ENCODE measurements at regions not wholly inside any gene's neighbourhood (a gene's known extent, or its start where the extent isn't known, plus 50 kb on each side); places are given as distances from the start of the nearest gene placed in this dataset.

GRCh38 chr11:86749821-86750401 lies 50.4 kb upstream of the PRSS23 start:
- peak; percentile 34 for ATAC-seq
- Mint-ChIP-seq H3K27me3 (no peaks in the 10 kb centered on the region), H3K27ac (no peak overlapping the region), H3K4me3 (no peak overlapping the region), H3K36me3 (no peaks in the 10 kb centered on the region), H3K4me1 (no peaks in the 10 kb centered on the region), H3K9me3 (no peaks in the 10 kb centered on the region)

GRCh38 chr11:86749376-86749775 lies 51.0 kb upstream of the PRSS23 start:
- no peak for ATAC-seq
- no peak overlapping the region for H3K4me3 Mint-ChIP-seq
- H3K27ac Mint-ChIP-seq, result no peak overlapping the region
- H3K9me3 Mint-ChIP-seq, result no peaks in the 10 kb centered on the region
- no peaks in the 10 kb centered on the region for H3K4me1 Mint-ChIP-seq
- no peaks in the 10 kb centered on the region for H3K27me3 Mint-ChIP-seq
- no peaks in the 10 kb centered on the region for H3K36me3 Mint-ChIP-seq

GRCh38 chr11:86748296-86748695 lies 52.0 kb upstream of the PRSS23 start:
- no peak overlapping the region for H3K4me3 Mint-ChIP-seq
- no peak for ATAC-seq
- no peak overlapping the region for H3K27ac Mint-ChIP-seq
- no peaks in the 10 kb centered on the region for H3K4me1 Mint-ChIP-seq
- H3K27me3 Mint-ChIP-seq, result no peaks in the 10 kb centered on the region
- H3K36me3 Mint-ChIP-seq, result no peaks in the 10 kb centered on the region
- H3K9me3 Mint-ChIP-seq, result no peaks in the 10 kb centered on the region

- Mint-ChIP-seq H3K36me3 (no peaks in the 10 kb centered on the region), H3K9me3 (no peaks in the 10 kb centered on the region), H3K4me1 (no peaks in the 10 kb centered on the region), H3K27ac (no peak overlapping the region), H3K4me3 (no peak overlapping the region), H3K27me3 (peaks cover 2% of the 10 kb centered on the region)
- no peak for ATAC-seq
These were observed 52.5 kb upstream of the PRSS23 start for GRCh38 chr11:86747801-86748200.

GRCh38 chr11:86746514-86746913 lies 53.8 kb upstream of the PRSS23 start:
- H3K27me3 Mint-ChIP-seq, result peaks cover 9% of the 10 kb centered on the region
- no peaks in the 10 kb centered on the region for H3K9me3 Mint-ChIP-seq
- H3K36me3 Mint-ChIP-seq, result no peaks in the 10 kb centered on the region
- no peak overlapping the region for H3K27ac Mint-ChIP-seq
- no peak for ATAC-seq
- no peak overlapping the region for H3K4me3 Mint-ChIP-seq
- no peaks in the 10 kb centered on the region for H3K4me1 Mint-ChIP-seq

- H3K27me3 Mint-ChIP-seq, result peaks cover 9% of the 10 kb centered on the region
- H3K4me3 Mint-ChIP-seq, result no peak overlapping the region
- no peak for ATAC-seq
These were observed 54.8 kb upstream of the PRSS23 start for GRCh38 chr11:86745571-86745970.

GRCh38 chr11:86743223-86744118 lies 56.9 kb upstream of the PRSS23 start:
- Mint-ChIP-seq H3K4me1 (no peaks in the 10 kb centered on the region), H3K36me3 (no peaks in the 10 kb centered on the region), H3K4me3 (no peak overlapping the region), H3K27ac (no peak overlapping the region), H3K27me3 (peaks cover 9% of the 10 kb centered on the region), H3K9me3 (no peaks in the 10 kb centered on the region)
- no peak for ATAC-seq

More at GRCh38 chr11:86745571-86745970, 54.8 kb upstream of the PRSS23 start:
- Mint-ChIP-seq H3K4me1 (no peaks in the 10 kb centered on the region), H3K9me3 (no peaks in the 10 kb centered on the region), H3K36me3 (no peaks in the 10 kb centered on the region), H3K27ac (no peak overlapping the region)

- no peak overlapping the region for H3K4me3 Mint-ChIP-seq
- no peaks in the 10 kb centered on the region for H3K9me3 Mint-ChIP-seq
- H3K4me1 Mint-ChIP-seq, result no peaks in the 10 kb centered on the region
- H3K36me3 Mint-ChIP-seq, result no peaks in the 10 kb centered on the region
- no peak overlapping the region for H3K27ac Mint-ChIP-seq
- H3K27me3 Mint-ChIP-seq, result peaks cover 9% of the 10 kb centered on the region
- peak; percentile 18 for ATAC-seq
These were observed 58.2 kb upstream of the PRSS23 start for GRCh38 chr11:86741839-86742805.

GRCh38 chr11:86741484-86741835 lies 58.9 kb upstream of the PRSS23 start:
- no peaks in the 10 kb centered on the region for H3K36me3 Mint-ChIP-seq
- H3K27ac Mint-ChIP-seq, result no peak overlapping the region
- no peak overlapping the region for H3K4me3 Mint-ChIP-seq
- peaks cover 9% of the 10 kb centered on the region for H3K27me3 Mint-ChIP-seq
- no peaks in the 10 kb centered on the region for H3K4me1 Mint-ChIP-seq
- no peak for ATAC-seq
- no peaks in the 10 kb centered on the region for H3K9me3 Mint-ChIP-seq

GRCh38 chr11:86740628-86741483 lies 59.5 kb upstream of the PRSS23 start:
- no peak overlapping the region for H3K27ac Mint-ChIP-seq
- no peaks in the 10 kb centered on the region for H3K4me1 Mint-ChIP-seq
- no peak overlapping the region for H3K4me3 Mint-ChIP-seq
- H3K27me3 Mint-ChIP-seq, result peaks cover 9% of the 10 kb centered on the region
- no peaks in the 10 kb centered on the region for H3K36me3 Mint-ChIP-seq
- no peaks in the 10 kb centered on the region for H3K9me3 Mint-ChIP-seq
- no peak for ATAC-seq

- no peaks in the 10 kb centered on the region for H3K4me1 Mint-ChIP-seq
- ATAC-seq, result no peak
- peaks cover 9% of the 10 kb centered on the region for H3K27me3 Mint-ChIP-seq
- no peak overlapping the region for H3K27ac Mint-ChIP-seq
- no peaks in the 10 kb centered on the region for H3K36me3 Mint-ChIP-seq
- H3K9me3 Mint-ChIP-seq, result no peaks in the 10 kb centered on the region
- no peak overlapping the region for H3K4me3 Mint-ChIP-seq
These were observed 61.8 kb upstream of the PRSS23 start for GRCh38 chr11:86738568-86738967.

- no peak overlapping the region for H3K27ac Mint-ChIP-seq
- ATAC-seq, result no peak
- no peak overlapping the region for H3K4me3 Mint-ChIP-seq
- peaks cover 6% of the 10 kb centered on the region for H3K27me3 Mint-ChIP-seq
- H3K36me3 Mint-ChIP-seq, result no peaks in the 10 kb centered on the region
- H3K9me3 Mint-ChIP-seq, result no peaks in the 10 kb centered on the region
- no peaks in the 10 kb centered on the region for H3K4me1 Mint-ChIP-seq
These were observed 62.6 kb upstream of the PRSS23 start for GRCh38 chr11:86737737-86738136.

GRCh38 chr11:86737230-86737629 lies 63.1 kb upstream of the PRSS23 start:
- no peak overlapping the region for H3K4me3 Mint-ChIP-seq
- ATAC-seq, result no peak
- H3K4me1 Mint-ChIP-seq, result no peaks in the 10 kb centered on the region
- H3K27ac Mint-ChIP-seq, result no peak overlapping the region
- H3K36me3 Mint-ChIP-seq, result no peaks in the 10 kb centered on the region
- peaks cover under 1% of the 10 kb centered on the region for H3K27me3 Mint-ChIP-seq
- no peaks in the 10 kb centered on the region for H3K9me3 Mint-ChIP-seq

GRCh38 chr11:86736291-86737143 lies 63.8 kb upstream of the PRSS23 start:
- Mint-ChIP-seq H3K4me3 (no peak overlapping the region), H3K9me3 (no peaks in the 10 kb centered on the region), H3K27me3 (no peaks in the 10 kb centered on the region), H3K4me1 (no peaks in the 10 kb centered on the region), H3K36me3 (no peaks in the 10 kb centered on the region), H3K27ac (no peak overlapping the region)
- peak; percentile 42 for ATAC-seq

Measured in stimulated activated memory B cell treated with anti-CD40 and anti-IgM and Interleukin-4, amounts not matched to agents 10 μg/mL and 1 μg/mL and 100 μg/mL, for 72 hours (primary cell).